ENCODE measurements at regions not wholly inside any gene's neighbourhood (a gene's known extent, or its start where the extent isn't known, plus 50 kb on each side); places are given as distances from the start of the nearest gene placed in this dataset.

DNA sequence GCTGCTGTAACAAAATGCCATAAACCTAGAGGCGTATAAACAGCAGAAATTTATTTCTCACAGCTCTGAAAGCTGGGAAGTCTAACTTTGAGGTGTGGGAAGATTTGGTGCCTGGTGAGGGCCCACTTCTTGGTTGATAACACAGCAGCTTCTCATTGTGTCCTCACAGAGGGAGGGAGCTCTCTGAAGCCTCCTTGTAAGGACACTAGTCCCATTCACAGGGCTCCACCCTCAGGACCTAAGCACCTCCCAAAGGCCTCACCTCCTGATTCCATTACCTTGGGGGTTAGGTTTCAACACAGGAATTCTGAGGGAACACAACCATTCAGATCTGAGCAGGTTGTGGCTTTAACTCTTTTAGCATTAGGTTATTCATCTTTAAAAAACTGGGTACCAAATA, 380.3 kb upstream of the ATP10A start:
- H3K4me3 ChIP-seq: no peak overlapping the region
- no peak overlapping the region for H3K27ac ChIP-seq
- no peaks in the 10 kb centered on the region for H3K27me3 ChIP-seq
- H3K36me3 ChIP-seq: no peaks in the 10 kb centered on the region
- no peak for DNase-seq (ENCODE audit: low read depth in 1 of 2, low spot score in 1 of 2)
- TF ChIP-seq, protein P1, sequence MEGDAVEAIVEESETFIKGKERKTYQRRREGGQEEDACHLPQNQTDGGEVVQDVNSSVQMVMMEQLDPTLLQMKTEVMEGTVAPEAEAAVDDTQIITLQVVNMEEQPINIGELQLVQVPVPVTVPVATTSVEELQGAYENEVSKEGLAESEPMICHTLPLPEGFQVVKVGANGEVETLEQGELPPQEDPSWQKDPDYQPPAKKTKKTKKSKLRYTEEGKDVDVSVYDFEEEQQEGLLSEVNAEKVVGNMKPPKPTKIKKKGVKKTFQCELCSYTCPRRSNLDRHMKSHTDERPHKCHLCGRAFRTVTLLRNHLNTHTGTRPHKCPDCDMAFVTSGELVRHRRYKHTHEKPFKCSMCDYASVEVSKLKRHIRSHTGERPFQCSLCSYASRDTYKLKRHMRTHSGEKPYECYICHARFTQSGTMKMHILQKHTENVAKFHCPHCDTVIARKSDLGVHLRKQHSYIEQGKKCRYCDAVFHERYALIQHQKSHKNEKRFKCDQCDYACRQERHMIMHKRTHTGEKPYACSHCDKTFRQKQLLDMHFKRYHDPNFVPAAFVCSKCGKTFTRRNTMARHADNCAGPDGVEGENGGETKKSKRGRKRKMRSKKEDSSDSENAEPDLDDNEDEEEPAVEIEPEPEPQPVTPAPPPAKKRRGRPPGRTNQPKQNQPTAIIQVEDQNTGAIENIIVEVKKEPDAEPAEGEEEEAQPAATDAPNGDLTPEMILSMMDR (IDR thresholded peaks at IDR 0.05; ENCODE audit: low read depth, low read length): no peak
- H3K9me3 ChIP-seq (ENCODE audit: low read depth): no peaks in the 10 kb centered on the region
- H3K4me1 ChIP-seq (ENCODE audit: low read depth): no peaks in the 10 kb centered on the region

DNA sequence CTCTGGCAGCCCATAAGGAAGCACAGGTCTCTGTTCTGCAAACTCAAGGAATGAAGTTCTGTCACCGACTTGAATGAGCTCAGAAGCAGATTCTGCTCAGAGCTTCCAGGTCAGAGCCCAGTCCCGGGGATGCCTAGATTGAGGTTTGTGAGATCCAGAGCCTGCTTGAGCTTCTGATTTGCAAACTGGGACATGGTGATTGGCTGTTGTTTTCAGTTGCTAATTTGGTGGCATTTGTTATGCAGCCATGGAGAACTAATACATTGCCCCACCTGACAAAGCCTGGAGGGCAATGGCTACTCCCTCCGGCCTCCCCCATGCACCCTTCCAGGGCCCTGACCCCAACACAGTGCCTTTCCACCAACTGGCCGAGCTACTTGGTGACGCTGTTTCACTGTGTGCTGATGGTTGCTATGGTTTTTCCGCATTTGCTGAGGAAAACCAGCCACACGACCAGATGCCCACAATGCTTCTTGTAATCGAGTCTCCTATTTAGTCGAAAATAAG, 379.5 kb upstream of the ATP10A start:
- no peak for DNase-seq (ENCODE audit: low read depth in 1 of 2, low spot score in 1 of 2)
- Histone ChIP-seq H3K27ac (no peak overlapping the region), H3K36me3 (no peaks in the 10 kb centered on the region), H3K4me1 (ENCODE audit: low read depth) (no peaks in the 10 kb centered on the region), H3K4me3 (no peak overlapping the region), H3K27me3 (no peaks in the 10 kb centered on the region), H3K9me3 (ENCODE audit: low read depth) (no peaks in the 10 kb centered on the region)
- TF ChIP-seq, protein P1 (IDR thresholded peaks at IDR 0.05; ENCODE audit: low read depth, low read length): no peak

GRCh38 chr15:26235864-26236263, 372.7 kb upstream of the ATP10A start:
- no peaks in the 10 kb centered on the region for H3K9me3 ChIP-seq (ENCODE audit: low read depth)
- no peaks in the 10 kb centered on the region for H3K27me3 ChIP-seq
- no peak overlapping the region for H3K4me3 ChIP-seq
- no peaks in the 10 kb centered on the region for H3K36me3 ChIP-seq
- DNase-seq (ENCODE audit: low read depth in 1 of 2, low spot score in 1 of 2): no peak
- H3K27ac ChIP-seq: no peak overlapping the region
- TF ChIP-seq, protein P1 (IDR thresholded peaks at IDR 0.05; ENCODE audit: low read depth, low read length): no peak
- no peaks in the 10 kb centered on the region for H3K4me1 ChIP-seq (ENCODE audit: low read depth)

- DNase-seq (ENCODE audit: low read depth in 1 of 2, low spot score in 1 of 2): peak in 1 of 2 donors; percentile 7
- no peak overlapping the region for H3K27ac ChIP-seq
- no peaks in the 10 kb centered on the region for H3K27me3 ChIP-seq
- no peak overlapping the region for H3K4me3 ChIP-seq
- TF ChIP-seq, protein P1 (IDR thresholded peaks at IDR 0.05; ENCODE audit: low read depth, low read length): no peak
- H3K4me1 ChIP-seq (ENCODE audit: low read depth): no peaks in the 10 kb centered on the region
- H3K9me3 ChIP-seq (ENCODE audit: low read depth): no peaks in the 10 kb centered on the region
- no peaks in the 10 kb centered on the region for H3K36me3 ChIP-seq
These were observed 372.0 kb upstream of the ATP10A start for GRCh38 chr15:26234976-26235767.

DNA sequence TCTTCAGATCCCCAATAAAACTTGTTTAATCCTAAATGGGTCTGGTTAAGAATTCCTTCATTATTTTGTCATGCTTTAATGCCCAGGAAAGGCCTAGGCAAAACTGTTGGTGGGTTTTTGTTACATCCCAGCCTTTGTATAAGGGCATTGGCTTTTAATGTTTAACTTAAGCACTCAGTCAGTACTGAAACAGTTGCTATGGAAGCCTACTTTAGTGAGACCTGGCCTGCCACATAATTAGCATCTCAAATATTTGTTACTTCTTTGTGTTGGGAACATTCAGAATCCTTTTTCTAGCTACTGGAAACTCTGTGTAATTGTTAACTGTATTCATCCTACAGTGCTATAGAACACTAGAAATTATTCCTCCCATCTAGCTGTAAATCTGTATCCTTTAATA, 369.6 kb upstream of the ATP10A start:
- Histone ChIP-seq H3K4me3 (no peak overlapping the region), H3K36me3 (no peaks in the 10 kb centered on the region), H3K9me3 (ENCODE audit: low read depth) (no peaks in the 10 kb centered on the region), H3K27ac (no peak overlapping the region), H3K27me3 (no peaks in the 10 kb centered on the region), H3K4me1 (ENCODE audit: low read depth) (no peaks in the 10 kb centered on the region)
- TF ChIP-seq, protein P1 (IDR thresholded peaks at IDR 0.05; ENCODE audit: low read depth, low read length): no peak
- DNase-seq (ENCODE audit: low read depth in 1 of 2, low spot score in 1 of 2): no peak
